ENCODE measurements at regions not wholly inside any gene's neighbourhood (a gene's known extent, or its start where the extent isn't known, plus 50 kb on each side); places are given as distances from the start of the nearest gene placed in this dataset.

DNA sequence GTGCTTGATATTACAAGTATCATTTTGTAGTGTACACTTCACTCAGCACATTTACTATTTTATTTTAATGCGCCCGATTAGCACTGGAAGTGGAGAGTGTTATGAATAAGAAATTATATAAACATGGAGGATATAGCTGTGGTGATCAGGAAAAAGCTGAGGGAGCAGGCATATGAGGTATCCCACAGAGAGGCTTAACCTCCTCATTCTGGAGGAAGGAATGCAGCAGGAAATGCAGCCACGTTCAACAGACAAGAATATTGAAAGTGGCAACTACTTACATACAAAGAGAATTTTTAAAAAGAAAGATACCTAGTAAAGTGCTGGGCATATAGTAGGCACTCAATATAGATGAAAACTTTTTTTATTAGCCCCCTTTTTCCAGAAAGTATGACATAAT lies 166.0 kb upstream of the SATB1 start:
- Histone ChIP-seq H3K36me3 (ENCODE audit: control insufficient read depth in 4 of 4, insufficient read depth in 3 of 4, low read depth in 1 of 4, low read length in 3 of 4) (no peaks in the 10 kb centered on the region), H3K4me1 (ENCODE audit: control insufficient read depth in 4 of 4, insufficient read depth in 4 of 4, low read length in 3 of 4) (no peaks in the 10 kb centered on the region), H3K9me3 (ENCODE audit: control insufficient read depth in 4 of 4, low read length in 3 of 4) (no peaks in the 10 kb centered on the region), H3K27ac (ENCODE audit: low read depth in 1 of 2, low read length in 2 of 2) (no peak overlapping the region), H3K9ac (ENCODE audit: low read depth in 1 of 2, low read length in 2 of 2) (no peak overlapping the region), H3K4me3 (ENCODE audit: low read depth in 1 of 3, low read length in 3 of 3) (no peak overlapping the region), H3K27me3 (ENCODE audit: control insufficient read depth in 4 of 4, insufficient read depth in 4 of 4, low read length in 3 of 4) (no peaks in the 10 kb centered on the region)
- 62% methylated on average over 3 of the region's 3 CpGs for WGBS
- no peak for TF ChIP-seq FOXA1 (IDR thresholded peaks at IDR 0.05)
- no peak for DNase-seq (ENCODE audit: low spot score)

DNA sequence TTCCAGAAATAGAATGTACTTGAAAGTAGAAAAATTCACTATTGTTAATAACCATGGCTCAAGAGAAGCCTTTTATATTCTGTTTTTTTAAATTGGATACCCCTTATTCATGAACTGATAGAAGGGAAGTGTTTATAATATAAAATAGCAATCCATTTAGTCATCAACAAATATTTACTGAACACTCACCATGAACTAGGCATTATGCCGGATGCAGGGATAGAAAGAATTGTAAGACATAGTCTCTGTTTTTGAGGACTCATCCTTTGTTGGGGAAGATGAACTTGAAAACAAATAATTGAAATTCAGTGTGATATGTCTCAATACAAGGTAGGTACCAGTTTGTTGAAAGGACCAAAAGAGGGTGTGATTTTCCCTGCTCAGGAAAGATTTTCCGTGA lies 160.9 kb upstream of the SATB1 start:
- DNase-seq (ENCODE audit: low spot score) = no peak
- Histone ChIP-seq H3K9ac (ENCODE audit: low read depth in 1 of 2, low read length in 2 of 2) (no peak overlapping the region), H3K4me3 (ENCODE audit: low read depth in 1 of 3, low read length in 3 of 3) (no peak overlapping the region), H3K27me3 (ENCODE audit: control insufficient read depth in 4 of 4, insufficient read depth in 4 of 4, low read length in 3 of 4) (no peaks in the 10 kb centered on the region), H3K4me1 (ENCODE audit: control insufficient read depth in 4 of 4, insufficient read depth in 4 of 4, low read length in 3 of 4) (no peaks in the 10 kb centered on the region), H3K27ac (ENCODE audit: low read depth in 1 of 2, low read length in 2 of 2) (no peak overlapping the region), H3K36me3 (ENCODE audit: control insufficient read depth in 4 of 4, insufficient read depth in 3 of 4, low read depth in 1 of 4, low read length in 3 of 4) (no peaks in the 10 kb centered on the region), H3K9me3 (ENCODE audit: control insufficient read depth in 4 of 4, low read length in 3 of 4) (no peaks in the 10 kb centered on the region)
- no peak for TF ChIP-seq HNF4A (conservative IDR thresholded peaks at IDR 0.05)
- TF ChIP-seq, protein P1, sequence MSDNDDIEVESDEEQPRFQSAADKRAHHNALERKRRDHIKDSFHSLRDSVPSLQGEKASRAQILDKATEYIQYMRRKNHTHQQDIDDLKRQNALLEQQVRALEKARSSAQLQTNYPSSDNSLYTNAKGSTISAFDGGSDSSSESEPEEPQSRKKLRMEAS (IDR thresholded peaks at IDR 0.05) = no peak
- no peak for TF ChIP-seq JUND (IDR thresholded peaks at IDR 0.05)
- TF ChIP-seq, protein P2, sequence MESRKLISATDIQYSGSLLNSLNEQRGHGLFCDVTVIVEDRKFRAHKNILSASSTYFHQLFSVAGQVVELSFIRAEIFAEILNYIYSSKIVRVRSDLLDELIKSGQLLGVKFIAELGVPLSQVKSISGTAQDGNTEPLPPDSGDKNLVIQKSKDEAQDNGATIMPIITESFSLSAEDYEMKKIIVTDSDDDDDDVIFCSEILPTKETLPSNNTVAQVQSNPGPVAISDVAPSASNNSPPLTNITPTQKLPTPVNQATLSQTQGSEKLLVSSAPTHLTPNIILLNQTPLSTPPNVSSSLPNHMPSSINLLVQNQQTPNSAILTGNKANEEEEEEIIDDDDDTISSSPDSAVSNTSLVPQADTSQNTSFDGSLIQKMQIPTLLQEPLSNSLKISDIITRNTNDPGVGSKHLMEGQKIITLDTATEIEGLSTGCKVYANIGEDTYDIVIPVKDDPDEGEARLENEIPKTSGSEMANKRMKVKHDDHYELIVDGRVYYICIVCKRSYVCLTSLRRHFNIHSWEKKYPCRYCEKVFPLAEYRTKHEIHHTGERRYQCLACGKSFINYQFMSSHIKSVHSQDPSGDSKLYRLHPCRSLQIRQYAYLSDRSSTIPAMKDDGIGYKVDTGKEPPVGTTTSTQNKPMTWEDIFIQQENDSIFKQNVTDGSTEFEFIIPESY (IDR thresholded peaks at IDR 0.05) = no peak
- no peak for TF ChIP-seq GABPA (IDR thresholded peaks at IDR 0.05 in 1 of 2, conservative IDR thresholded peaks at IDR 0.05 in 1 of 2)
- TF ChIP-seq RXRA (IDR thresholded peaks at IDR 0.05) = no peak
- TF ChIP-seq, protein P3, sequence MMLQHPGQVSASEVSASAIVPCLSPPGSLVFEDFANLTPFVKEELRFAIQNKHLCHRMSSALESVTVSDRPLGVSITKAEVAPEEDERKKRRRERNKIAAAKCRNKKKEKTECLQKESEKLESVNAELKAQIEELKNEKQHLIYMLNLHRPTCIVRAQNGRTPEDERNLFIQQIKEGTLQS (IDR thresholded peaks at IDR 0.05) = no peak
- 70% methylated on average over 2 of the region's 2 CpGs for WGBS

DNA sequence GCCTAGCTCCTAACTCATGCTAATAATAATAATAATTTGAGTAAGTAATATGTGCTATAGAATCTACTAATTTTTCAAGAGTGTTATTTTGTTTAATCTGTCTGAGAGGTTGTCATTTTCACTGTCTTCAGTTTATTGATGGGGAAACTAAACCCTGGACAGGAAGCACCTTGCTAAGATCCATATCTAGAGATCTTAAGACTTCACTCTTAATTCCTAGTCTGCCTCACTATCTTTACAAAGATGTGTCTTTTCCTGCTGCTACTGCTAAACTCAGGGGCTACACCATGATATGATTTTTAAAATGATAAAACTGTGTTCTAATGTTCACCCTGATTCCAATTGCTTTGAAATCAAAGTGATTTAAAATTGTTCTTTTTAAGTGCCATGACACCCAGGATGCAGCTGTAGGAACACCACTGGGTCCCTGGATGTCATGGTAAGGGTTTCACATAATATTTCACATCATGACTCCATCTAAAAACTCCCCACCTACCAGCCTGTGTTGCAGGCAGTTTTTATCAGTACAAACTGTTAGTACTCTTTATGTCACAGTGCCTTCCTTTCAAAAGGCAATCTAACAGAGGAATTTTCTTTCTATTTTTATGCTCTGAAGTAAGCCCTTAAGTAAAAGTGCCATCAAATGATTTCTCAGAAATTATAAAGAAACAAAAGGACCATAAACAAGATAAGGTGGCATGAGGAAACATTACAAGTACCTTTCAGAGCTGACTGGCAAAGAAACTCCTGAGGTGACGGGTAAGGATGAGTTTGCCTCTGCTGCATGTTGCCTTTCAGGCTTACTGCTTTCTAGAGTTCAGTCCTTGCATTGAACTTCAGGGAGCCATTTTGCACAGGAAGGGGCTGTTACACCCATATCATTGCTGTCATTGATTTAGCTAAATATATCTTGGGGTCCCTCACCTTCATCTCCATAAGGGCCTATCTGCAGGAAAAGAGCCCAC lies 160.1 kb upstream of the SATB1 start:
- no peaks in the 10 kb centered on the region for H3K9me3 ChIP-seq (ENCODE audit: control insufficient read depth in 4 of 4, low read length in 3 of 4)
- TF ChIP-seq GABPA (IDR thresholded peaks at IDR 0.05 in 1 of 2, conservative IDR thresholded peaks at IDR 0.05 in 1 of 2) (no peak), TAF1 (conservative IDR thresholded peaks at IDR 0.05) (no peak), RXRA (IDR thresholded peaks at IDR 0.05) (no peak), NR2F2 (IDR thresholded peaks at IDR 0.05) (no peak), FOXA1 (IDR thresholded peaks at IDR 0.05) (no peak), HNF4A (conservative IDR thresholded peaks at IDR 0.05) (no peak), FOXA2 (IDR thresholded peaks at IDR 0.05) (no peak)
- TF ChIP-seq, protein P2 (IDR thresholded peaks at IDR 0.05) = no peak
- TF ChIP-seq, protein P3 (IDR thresholded peaks at IDR 0.05) = no peak
- TF ChIP-seq, protein P1 (IDR thresholded peaks at IDR 0.05) = no peak
- TF ChIP-seq, protein P4, sequence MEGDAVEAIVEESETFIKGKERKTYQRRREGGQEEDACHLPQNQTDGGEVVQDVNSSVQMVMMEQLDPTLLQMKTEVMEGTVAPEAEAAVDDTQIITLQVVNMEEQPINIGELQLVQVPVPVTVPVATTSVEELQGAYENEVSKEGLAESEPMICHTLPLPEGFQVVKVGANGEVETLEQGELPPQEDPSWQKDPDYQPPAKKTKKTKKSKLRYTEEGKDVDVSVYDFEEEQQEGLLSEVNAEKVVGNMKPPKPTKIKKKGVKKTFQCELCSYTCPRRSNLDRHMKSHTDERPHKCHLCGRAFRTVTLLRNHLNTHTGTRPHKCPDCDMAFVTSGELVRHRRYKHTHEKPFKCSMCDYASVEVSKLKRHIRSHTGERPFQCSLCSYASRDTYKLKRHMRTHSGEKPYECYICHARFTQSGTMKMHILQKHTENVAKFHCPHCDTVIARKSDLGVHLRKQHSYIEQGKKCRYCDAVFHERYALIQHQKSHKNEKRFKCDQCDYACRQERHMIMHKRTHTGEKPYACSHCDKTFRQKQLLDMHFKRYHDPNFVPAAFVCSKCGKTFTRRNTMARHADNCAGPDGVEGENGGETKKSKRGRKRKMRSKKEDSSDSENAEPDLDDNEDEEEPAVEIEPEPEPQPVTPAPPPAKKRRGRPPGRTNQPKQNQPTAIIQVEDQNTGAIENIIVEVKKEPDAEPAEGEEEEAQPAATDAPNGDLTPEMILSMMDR (IDR thresholded peaks at IDR 0.05; ENCODE audit: low read depth, low read length, missing input control) = no peak
- H3K36me3 ChIP-seq (ENCODE audit: control insufficient read depth in 4 of 4, insufficient read depth in 3 of 4, low read depth in 1 of 4, low read length in 3 of 4) = no peaks in the 10 kb centered on the region
- H3K4me1 ChIP-seq (ENCODE audit: control insufficient read depth in 4 of 4, insufficient read depth in 4 of 4, low read length in 3 of 4) = no peaks in the 10 kb centered on the region
- WGBS = 89% methylated on average over 1 of the region's 1 CpG
- no peak for DNase-seq (ENCODE audit: low spot score)
- no peaks in the 10 kb centered on the region for H3K27me3 ChIP-seq (ENCODE audit: control insufficient read depth in 4 of 4, insufficient read depth in 4 of 4, low read length in 3 of 4)
- H3K9ac ChIP-seq (ENCODE audit: low read depth in 1 of 2, low read length in 2 of 2) = no peak overlapping the region
- no peak overlapping the region for H3K4me3 ChIP-seq (ENCODE audit: low read depth in 1 of 3, low read length in 3 of 3)
- no peak overlapping the region for H3K27ac ChIP-seq (ENCODE audit: low read depth in 1 of 2, low read length in 2 of 2)

All from liver (tissue), 8 donors.